ENCODE measurements at regions not wholly inside any gene's neighbourhood (a gene's known extent, or its start where the extent isn't known, plus 50 kb on each side); places are given as distances from the start of the nearest gene placed in this dataset.

DNA sequence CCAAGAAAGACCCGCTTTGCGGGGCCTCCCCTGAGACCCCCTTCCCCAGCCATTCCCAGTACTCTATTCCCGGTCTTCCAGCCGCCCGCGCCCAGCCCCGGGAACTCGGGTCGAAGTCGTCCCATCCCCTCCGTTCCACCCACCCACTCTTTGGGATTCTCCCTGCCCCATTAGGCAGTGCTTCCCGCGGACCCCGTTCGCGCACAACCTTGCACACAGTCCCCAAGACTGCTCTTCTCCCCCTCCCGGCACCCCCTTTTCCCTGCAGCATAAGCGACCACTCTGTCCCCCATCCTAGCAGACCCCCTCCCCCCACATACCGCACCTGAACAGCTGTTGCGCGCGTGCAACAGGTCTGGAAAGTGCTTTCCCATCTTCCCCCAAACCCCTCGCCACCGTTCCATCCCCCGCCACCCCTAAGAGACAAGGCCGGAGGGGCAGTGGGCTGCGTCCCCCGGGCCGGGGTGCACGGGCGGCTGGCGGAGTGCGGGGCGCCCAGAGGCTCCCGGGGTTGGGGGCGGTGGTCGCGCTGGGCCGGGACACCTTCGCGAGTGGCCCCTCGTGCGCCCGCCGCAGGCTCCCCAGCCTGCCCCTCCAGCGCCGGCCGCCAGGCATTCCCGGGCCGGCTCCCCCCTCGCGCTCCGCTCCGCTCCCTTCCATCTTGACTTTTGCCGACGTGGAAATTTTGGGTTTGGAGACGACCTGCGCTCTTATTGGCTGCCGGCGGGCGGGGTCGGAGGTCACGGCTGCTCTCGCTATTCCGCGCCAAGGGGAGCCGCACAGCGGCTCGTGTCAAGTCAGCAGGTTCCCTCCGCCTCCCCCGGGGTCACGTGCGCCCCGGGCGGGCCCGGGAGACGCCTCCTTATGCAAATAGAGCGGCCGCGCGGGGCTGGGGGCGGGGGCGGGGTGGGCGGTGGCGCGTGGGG lies 201.2 kb upstream of the NFE2L3 start:
- ATAC-seq, result peak; percentile 97
- H3K27ac Mint-ChIP-seq, result peak overlapping the region; percentile 80

DNA sequence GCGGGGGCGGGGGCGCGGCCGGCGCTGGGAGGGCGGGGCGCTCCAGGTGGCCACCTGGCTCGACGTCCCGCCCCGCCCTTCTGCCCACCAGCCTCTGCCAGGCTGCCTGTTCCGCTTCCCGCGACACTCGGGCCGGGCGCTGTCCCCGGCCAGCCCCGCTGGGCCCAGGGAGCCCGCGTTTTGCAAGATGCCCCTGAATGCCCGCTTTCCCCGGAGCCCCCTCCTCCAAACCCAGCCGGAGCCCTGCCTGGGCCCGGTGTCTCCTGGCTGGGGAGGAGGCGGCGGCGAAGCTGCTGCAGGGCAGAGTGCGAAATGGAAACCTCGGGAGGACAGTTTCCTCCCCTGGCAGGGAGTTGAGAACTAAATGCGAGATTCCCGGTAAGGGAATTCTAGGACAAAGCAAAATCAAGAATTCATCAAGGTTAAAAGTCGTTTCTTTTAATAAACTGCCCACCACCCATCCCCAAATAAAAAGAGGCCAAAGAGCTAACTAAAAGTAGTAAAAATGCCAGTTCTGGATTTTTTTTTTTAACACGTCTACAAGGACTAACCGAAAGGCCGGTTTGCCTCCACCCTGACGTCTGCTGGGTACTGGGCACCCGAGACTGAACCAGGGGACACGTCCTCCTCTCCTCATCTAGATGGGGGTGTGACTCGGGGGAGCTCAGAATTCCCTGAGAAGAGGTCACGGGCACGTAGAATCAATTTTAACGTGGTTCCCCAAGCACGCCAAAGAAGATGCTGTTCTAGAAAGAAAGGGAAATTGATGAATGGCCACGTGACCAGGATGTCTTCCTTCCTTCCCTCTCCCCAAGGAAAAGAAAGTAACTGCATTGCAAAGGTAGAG lies 200.4 kb upstream of the NFE2L3 start:
- DNase-seq (ENCODE audit: low spot score in 2 of 2), result no peak
- Mint-ChIP-seq H3K36me3 (no peaks in the 10 kb centered on the region), H3K27ac (peak overlapping the region; percentile 80), H3K9me3 (no peaks in the 10 kb centered on the region), H3K4me3 (peak overlapping the region; percentile 75), H3K4me1 (peaks cover 21% of the 10 kb centered on the region)
- ATAC-seq, result peak; percentile 71

More for the DNA sequence above, 201.2 kb upstream of the NFE2L3 start:
- H3K9me3 Mint-ChIP-seq, result no peaks in the 10 kb centered on the region
- DNase-seq (ENCODE audit: low spot score in 2 of 2), result peak; percentile 64 to 85
- H3K36me3 Mint-ChIP-seq, result no peaks in the 10 kb centered on the region
- peaks cover 21% of the 10 kb centered on the region for H3K4me1 Mint-ChIP-seq
- H3K4me3 Mint-ChIP-seq, result peak overlapping the region; percentile 75

DNA sequence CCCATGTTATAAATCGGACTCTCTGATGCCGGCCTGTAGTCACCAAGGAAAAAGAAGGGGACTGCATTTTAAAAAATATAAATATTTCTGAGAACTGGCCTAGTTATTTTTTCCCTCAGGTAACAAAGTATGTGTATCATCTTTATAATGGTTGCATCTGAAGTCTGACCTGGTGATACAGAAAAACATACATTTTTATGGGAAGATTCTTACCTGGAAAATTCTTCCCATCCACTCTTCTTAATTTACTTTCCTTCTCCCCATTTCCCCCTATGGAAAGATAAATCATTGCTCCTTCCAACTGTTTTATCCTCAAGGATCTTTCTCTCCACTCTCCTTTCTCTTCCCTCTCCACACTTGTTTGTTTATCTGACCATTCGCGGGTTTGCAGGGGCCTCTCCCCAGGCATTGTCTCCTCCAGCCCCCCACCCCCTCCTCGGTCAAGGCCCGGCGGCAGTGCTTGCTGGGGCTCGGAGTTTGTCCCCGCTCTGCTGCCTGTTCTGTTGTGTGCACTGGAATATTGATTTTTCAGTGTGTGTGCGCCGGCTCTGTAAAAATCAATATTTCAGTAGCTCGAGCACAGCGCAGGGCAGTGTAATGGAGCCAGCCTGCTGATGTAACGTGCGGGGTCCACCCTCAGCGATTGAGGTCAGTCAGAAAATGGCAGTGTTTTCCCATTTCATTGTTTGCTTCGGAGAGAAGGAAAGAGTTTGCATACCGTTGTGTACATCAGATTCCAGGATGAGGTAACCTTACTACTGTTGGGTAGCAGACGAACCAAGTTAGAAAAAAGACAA lies 199.5 kb upstream of the NFE2L3 start:
- H3K36me3 Mint-ChIP-seq, result no peaks in the 10 kb centered on the region
- H3K4me1 Mint-ChIP-seq, result peaks cover 21% of the 10 kb centered on the region
- H3K27ac Mint-ChIP-seq, result no peak overlapping the region
- no peak for ATAC-seq
- peak overlapping the region; percentile 75 for H3K4me3 Mint-ChIP-seq
- DNase-seq (ENCODE audit: low spot score in 2 of 2), result no peak
- no peaks in the 10 kb centered on the region for H3K9me3 Mint-ChIP-seq

- H3K4me1 Mint-ChIP-seq, result peaks cover 21% of the 10 kb centered on the region
- ATAC-seq, result no peak
- no peaks in the 10 kb centered on the region for H3K9me3 Mint-ChIP-seq
These were observed 198.1 kb upstream of the NFE2L3 start for GRCh38 chr7:25953859-25954258.

DNA sequence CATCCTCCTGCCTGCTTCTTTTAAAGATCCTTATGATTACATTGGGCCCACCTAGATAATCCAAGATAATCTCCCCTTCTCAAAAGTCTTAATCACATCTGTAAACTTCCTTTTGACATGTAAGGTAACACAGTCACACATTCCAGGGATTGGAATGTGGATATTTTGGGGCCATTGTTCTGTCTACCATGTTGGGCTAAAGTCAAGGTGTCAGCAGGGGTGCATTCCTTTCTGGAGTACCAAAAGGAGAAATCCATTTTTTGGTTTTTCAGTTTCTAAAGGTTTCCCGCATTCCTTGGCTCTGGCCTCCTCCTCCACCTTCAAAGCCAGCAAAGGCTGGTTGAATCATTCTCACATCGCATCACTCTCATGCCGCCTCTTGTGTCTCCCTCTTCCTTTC lies 197.6 kb upstream of the NFE2L3 start:
- H3K27ac Mint-ChIP-seq, result no peak overlapping the region
- no peaks in the 10 kb centered on the region for H3K36me3 Mint-ChIP-seq
- H3K9me3 Mint-ChIP-seq, result no peaks in the 10 kb centered on the region

More at GRCh38 chr7:25953859-25954258, 198.1 kb upstream of the NFE2L3 start:
- Mint-ChIP-seq H3K36me3 (no peaks in the 10 kb centered on the region), H3K4me3 (no peak overlapping the region), H3K27ac (no peak overlapping the region)
- no peak for DNase-seq (ENCODE audit: low spot score in 2 of 2)

DNA sequence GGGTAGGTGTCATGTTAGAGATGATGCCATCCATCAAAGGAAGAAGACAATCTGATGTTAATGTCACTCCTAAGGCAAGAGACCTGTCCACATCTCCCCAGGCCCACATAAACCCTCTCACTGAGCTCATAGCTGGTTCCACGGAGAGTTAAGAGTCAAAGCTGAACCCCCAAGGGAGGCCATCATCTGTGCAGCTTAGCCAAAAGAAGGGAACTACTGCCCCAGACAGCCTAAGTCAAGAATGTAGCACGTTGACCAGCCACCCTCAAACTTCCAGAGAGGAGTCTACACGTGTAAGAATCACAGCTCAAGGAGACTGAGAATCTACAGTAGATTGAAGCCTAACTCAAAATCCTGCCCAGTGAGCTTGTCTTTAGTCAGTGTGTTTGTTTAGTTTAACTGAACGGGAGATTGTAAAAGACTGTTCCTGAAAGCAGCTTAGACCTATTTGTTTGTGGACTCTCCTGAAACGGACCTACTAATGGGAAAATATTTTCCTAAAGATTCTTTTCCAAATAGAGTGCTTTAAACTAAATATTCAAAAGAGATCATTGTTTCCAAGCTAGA lies 192.7 kb upstream of the NFE2L3 start:
- ATAC-seq, result no peak
- Mint-ChIP-seq H3K36me3 (no peaks in the 10 kb centered on the region), H3K9me3 (no peaks in the 10 kb centered on the region), H3K4me1 (no peaks in the 10 kb centered on the region), H3K27ac (no peak overlapping the region), H3K4me3 (no peak overlapping the region)
- no peak for DNase-seq (ENCODE audit: low spot score in 2 of 2)

More for the DNA sequence above, 197.6 kb upstream of the NFE2L3 start:
- Mint-ChIP-seq H3K4me1 (peaks cover 17% of the 10 kb centered on the region), H3K4me3 (no peak overlapping the region)
- DNase-seq (ENCODE audit: low spot score in 2 of 2) (no peak), ATAC-seq (no peak)

GRCh38 chr7:25963733-25964132 lies 188.3 kb upstream of the NFE2L3 start:
- ATAC-seq, result no peak
- H3K9me3 Mint-ChIP-seq, result no peaks in the 10 kb centered on the region
- H3K27ac Mint-ChIP-seq, result no peak overlapping the region
- H3K4me1 Mint-ChIP-seq, result peaks cover 27% of the 10 kb centered on the region
- peaks cover 14% of the 10 kb centered on the region for H3K36me3 Mint-ChIP-seq
- no peak overlapping the region for H3K4me3 Mint-ChIP-seq
- DNase-seq (ENCODE audit: low spot score in 2 of 2), result no peak

DNA sequence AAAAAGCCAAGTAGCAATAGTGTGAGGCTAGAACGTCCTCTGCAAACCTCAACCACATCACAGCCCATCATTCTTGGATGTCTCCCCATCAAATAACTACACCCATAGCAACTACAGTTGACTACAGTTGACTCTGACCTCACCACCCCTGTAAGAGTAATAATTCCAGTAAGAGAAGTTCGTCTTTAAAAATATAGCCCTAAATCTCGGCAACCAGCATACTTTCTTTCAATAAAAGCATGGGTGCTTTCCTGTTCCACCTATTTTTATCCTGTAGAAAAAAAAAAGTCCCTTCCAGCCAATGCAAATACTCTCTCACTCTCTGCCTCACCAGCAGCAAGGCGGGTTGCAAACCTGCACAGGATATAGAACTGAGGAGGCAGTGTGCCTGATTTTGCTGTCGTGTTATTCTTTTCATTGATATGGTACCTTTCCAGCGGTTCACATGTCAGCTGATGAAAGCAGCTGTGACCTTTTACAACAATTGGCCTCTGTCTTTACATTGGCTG lies 187.5 kb upstream of the NFE2L3 start:
- Mint-ChIP-seq H3K27ac (no peak overlapping the region), H3K4me3 (no peak overlapping the region), H3K4me1 (peaks cover 30% of the 10 kb centered on the region), H3K9me3 (no peaks in the 10 kb centered on the region), H3K36me3 (peaks cover 15% of the 10 kb centered on the region)
- ATAC-seq, result no peak
- no peak for DNase-seq (ENCODE audit: low spot score in 2 of 2)

GRCh38 chr7:25965405-25966123 lies 186.4 kb upstream of the NFE2L3 start:
- no peak for ATAC-seq
- H3K4me3 Mint-ChIP-seq, result no peak overlapping the region
- H3K36me3 Mint-ChIP-seq, result peaks cover 15% of the 10 kb centered on the region
- DNase-seq (ENCODE audit: low spot score in 2 of 2), result no peak
- H3K4me1 Mint-ChIP-seq, result peaks cover 30% of the 10 kb centered on the region
- no peak overlapping the region for H3K27ac Mint-ChIP-seq
- no peaks in the 10 kb centered on the region for H3K9me3 Mint-ChIP-seq

DNA sequence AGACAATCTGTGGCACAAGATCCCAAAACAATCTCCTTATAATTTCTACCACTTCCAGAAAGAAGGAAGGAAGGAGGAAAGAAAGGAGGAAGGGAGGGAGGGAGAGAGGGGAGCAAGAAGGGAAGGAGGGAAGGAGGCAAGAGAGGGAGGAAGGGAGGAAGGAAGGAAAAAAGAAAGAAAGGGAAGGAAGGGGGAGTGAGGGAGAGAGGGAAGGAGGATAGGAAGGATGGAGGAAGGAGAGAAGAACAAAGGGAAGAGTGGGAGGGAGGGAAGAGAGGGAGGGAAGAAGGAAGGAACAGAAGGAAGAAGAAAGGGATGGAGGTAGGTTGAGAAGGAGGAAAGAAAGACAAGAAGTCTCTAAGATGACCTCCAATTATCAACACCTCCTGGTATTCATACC lies 185.5 kb upstream of the NFE2L3 start:
- DNase-seq (ENCODE audit: low spot score in 2 of 2) (no peak), ATAC-seq (no peak)

GRCh38 chr7:25967278-25968204 lies 184.5 kb upstream of the NFE2L3 start:
- Mint-ChIP-seq H3K36me3 (peaks cover 15% of the 10 kb centered on the region), H3K4me1 (peaks cover 30% of the 10 kb centered on the region), H3K9me3 (no peaks in the 10 kb centered on the region), H3K27ac (peak overlapping the region; percentile 93), H3K4me3 (peak overlapping the region; percentile 59)
- DNase-seq (ENCODE audit: low spot score in 2 of 2), result no peak
- peak; percentile 51 for ATAC-seq

More for the DNA sequence above, 185.5 kb upstream of the NFE2L3 start:
- Mint-ChIP-seq H3K9me3 (no peaks in the 10 kb centered on the region), H3K4me3 (no peak overlapping the region), H3K4me1 (peaks cover 30% of the 10 kb centered on the region), H3K27ac (no peak overlapping the region), H3K36me3 (peaks cover 15% of the 10 kb centered on the region)

DNA sequence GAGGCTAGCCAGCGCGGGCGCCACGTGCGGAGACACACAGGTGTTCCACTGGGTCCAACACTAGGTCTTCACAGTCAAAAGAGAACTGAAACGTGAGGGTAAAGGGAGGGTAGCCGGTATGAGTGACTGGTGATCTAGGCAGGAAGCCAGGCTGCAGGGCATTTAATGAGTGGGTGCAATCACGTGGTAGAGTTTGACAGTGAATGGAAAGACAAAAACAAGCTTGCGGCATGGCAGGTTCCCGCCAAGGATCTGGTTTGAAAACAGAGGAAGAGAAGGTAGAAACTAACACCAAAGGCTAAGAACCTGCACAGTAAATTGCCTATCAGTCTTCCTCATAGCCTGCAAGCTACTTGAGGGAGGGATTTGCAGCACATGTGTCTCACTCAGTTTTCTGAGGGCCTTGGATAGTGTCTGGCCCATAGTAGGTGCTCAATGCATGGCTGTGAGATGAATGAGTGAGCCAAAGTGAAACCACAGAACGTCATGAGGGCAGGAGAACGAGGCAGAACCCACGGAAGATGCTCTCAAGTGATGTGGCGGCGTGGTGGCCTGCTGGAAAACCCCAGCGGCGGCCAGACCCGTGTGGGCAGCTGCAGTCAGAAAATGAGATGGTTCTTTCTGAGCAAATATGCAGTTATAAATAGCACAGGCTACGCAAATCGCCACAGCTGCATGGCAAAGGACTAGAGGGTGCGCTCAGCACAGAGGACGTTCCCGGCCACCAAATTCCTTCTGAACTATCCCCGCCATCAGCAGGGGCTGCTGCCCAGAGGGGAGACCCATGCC lies 183.6 kb upstream of the NFE2L3 start:
- Mint-ChIP-seq H3K27ac (peak overlapping the region; percentile 93), H3K36me3 (peaks cover 15% of the 10 kb centered on the region), H3K4me1 (peaks cover 30% of the 10 kb centered on the region), H3K9me3 (no peaks in the 10 kb centered on the region), H3K4me3 (peak overlapping the region; percentile 59)
- DNase-seq (ENCODE audit: low spot score in 2 of 2) (peak; percentile 54 to 88), ATAC-seq (peak; percentile 92)
